Cardiac fibroblast (primary cell): ENCODE measurements at regions not wholly inside any gene's neighbourhood (a gene's known extent, or its start where the extent isn't known, plus 50 kb on each side); places are given as distances from the start of the nearest gene placed in this dataset.
"Not testable (repeated sequence)": the region's sequence is repeated elsewhere in the genome, so short reads cannot be mapped to it uniquely, and the experiment has no call there.

Experiments
- DNase-seq, 2 donors: peaks; one replicate each; pipeline versions ENCODE4 v3.0.0 to v3.0.0-alpha.2; 2010; ENCODE audit warnings: low read depth in 2 of 2
- H3K4me3 ChIP-seq, 2 donors: replicated peaks in 1 of 2; 1 replicate in 1 of 2; 2 replicates in 1 of 2; pipeline ENCODE4 v1.5.1; 2011; ENCODE audit warnings: low read depth in 2 of 2, low read length in 2 of 2, mild to moderate bottlenecking in 2 of 2, moderate library complexity in 1 of 2
- TF ChIP-seq, protein P1 (sequence below): IDR thresholded peaks from one replicate; pipeline ENCODE4 v1.5.1; 2011; ENCODE audit warnings: low read depth, mild to moderate bottlenecking, low read length, inconsistent platforms

DNA sequence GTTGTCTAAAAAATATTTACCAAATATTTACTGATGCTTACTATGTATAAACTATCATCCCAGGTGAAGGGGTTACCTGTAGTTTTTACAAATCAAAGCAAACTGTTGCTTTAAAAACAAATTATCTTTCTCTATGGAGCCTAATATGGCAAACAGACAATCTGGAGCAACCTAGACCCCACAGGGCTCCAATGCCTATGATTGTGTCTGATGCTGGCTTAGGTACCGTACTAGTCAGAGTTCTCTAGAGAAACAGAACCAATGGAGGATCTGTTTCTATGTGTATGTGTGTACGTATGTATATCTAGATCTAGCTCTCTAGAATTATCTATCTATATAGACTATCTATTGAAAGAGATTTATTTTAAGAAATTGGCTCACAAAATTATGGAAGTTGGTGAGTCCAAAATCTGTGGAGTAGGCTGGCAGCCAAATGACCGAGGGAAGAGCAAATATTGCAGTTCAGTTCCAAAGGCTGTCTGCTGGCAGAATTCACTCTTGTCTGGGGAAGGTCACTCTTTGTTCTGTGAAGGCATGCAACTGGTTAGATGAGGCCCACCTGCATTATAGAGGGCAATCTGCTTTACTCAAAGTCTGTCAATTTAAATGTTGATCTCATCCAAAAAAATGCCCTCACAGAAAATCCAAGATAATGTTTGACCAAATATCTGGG is 127.1 kb upstream of the ENPEP start:
- H3K4me3 ChIP-seq: no peak overlapping the region
- TF ChIP-seq, protein P1, sequence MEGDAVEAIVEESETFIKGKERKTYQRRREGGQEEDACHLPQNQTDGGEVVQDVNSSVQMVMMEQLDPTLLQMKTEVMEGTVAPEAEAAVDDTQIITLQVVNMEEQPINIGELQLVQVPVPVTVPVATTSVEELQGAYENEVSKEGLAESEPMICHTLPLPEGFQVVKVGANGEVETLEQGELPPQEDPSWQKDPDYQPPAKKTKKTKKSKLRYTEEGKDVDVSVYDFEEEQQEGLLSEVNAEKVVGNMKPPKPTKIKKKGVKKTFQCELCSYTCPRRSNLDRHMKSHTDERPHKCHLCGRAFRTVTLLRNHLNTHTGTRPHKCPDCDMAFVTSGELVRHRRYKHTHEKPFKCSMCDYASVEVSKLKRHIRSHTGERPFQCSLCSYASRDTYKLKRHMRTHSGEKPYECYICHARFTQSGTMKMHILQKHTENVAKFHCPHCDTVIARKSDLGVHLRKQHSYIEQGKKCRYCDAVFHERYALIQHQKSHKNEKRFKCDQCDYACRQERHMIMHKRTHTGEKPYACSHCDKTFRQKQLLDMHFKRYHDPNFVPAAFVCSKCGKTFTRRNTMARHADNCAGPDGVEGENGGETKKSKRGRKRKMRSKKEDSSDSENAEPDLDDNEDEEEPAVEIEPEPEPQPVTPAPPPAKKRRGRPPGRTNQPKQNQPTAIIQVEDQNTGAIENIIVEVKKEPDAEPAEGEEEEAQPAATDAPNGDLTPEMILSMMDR: no peak
- no peak for DNase-seq

DNA sequence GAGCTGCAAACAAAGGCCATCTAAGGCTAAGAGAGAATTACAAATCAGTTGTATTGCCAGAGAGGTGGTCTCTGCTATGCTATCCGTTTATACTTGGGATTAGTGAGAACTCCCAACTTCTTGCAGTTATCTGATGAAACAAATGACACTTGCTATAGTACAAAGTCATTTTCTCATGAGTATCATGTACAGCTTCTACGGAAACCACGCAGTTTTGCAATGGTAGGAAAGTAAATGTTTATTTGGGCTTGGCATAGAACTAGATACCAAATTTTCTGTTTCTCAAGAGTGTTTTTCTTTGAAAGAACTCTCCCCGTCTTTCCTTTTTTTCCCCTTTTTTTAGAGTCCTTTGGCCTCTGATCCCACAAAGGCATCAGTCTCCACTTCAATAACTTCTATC is 128.2 kb upstream of the ENPEP start:
- TF ChIP-seq, protein P1: no peak
- no peak overlapping the region for H3K4me3 ChIP-seq
- DNase-seq: no peak

DNA sequence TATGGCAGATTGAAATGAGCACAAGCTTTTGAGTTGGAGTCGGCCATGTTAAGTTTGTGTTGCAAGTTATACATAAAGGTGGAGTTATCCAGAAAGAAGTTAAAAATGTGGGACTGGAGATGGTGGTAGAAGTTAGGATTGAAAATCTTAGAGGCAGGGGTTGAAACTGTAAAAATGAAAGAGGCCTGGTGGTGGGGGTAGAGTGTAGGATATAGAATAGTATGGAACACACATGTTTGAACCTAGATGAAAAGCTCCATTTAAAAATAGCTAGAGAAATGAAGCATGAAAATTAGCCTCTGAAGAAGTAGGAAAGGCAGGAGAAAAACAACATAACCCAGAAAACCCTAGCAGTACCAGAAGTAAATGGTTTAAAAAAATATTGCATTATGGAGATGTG is 131.8 kb upstream of the ENPEP start:
- peak; percentile 5 to 38 for DNase-seq
- H3K4me3 ChIP-seq: no peak overlapping the region
- TF ChIP-seq, protein P1: no peak

DNA sequence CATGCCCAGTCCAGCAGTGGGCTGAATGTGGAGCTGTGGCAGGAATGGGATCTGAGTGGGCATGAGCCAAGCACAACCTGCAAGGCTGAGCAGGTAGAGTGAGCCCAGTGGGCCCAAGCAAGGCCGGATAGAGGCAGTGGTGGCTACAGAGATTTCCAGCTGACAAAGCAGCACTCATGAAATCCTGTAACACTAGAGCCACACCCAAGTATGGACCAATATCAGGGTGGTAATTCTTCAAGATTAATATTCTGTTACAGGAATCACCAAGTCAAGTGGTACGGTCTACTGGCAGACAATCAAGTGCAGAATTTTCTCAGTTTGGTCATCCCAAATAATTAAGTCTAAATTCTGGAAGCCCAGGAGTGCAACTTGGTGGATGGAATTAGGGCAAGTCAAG is 132.4 kb upstream of the ENPEP start:
- DNase-seq: no peak
- TF ChIP-seq, protein P1: no peak
- no peak overlapping the region for H3K4me3 ChIP-seq

DNA sequence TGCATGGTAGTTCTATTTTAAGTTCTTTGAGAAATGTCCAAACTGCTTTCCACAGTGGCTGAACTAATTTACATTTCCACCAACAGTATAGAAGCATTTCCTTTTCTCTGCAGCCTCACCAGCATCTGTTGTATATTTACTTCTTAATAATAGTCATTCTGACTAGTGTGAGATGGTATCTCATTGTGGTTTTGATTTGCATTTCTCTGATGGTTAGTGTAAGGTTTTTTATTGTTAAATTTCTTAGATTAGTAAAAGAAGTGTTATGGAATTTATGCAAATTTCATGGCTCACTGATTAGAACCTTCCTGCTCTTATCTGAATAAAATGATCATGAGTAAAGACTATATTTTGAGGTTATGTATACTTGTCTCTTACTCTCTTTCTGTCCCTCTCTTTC is 134.8 kb upstream of the ENPEP start:
- not testable (repeated sequence) for DNase-seq, H3K4me3 ChIP-seq

DNA sequence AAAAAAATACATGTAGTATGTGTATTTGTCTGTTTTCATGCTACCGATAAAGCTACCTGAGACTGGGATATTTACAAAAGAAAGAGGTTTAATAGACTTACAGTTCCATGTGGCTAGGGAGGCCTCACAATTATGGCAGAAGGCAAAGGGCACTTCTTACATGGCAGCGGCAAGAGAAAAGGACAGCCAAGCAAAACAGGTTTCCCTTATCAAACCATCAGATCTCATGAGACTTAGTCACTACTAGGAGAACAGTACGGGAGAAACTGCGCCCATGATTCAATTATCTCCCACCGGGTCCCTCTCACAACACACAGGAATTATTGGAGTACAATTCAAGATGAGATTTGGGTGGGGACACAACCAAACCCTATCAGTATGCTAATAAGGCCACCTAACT is 137.0 kb upstream of the ELOVL6 start:
- no peak for DNase-seq
- TF ChIP-seq, protein P1: no peak
- no peak overlapping the region for H3K4me3 ChIP-seq

DNA sequence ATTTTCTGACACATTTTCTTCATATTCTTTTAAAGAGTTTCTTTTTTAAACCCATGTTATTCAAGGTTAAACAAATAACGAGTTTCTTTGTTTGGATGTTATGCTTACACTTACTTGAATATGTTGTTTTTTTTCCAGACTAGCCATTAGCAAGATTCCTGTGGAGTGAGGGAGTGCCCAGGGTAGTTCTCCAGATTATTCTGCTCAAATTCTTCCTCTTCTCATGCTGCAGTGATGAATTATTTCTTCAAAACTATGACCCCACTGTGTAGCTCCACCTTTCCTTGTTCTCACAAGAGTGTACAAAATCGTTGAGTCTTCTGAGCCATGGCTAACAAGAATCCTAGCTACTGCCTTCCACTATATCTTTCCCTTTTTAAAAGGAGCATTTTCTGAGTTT is 134.1 kb upstream of the ELOVL6 start:
- DNase-seq: no peak
- TF ChIP-seq, protein P1: no peak

DNA sequence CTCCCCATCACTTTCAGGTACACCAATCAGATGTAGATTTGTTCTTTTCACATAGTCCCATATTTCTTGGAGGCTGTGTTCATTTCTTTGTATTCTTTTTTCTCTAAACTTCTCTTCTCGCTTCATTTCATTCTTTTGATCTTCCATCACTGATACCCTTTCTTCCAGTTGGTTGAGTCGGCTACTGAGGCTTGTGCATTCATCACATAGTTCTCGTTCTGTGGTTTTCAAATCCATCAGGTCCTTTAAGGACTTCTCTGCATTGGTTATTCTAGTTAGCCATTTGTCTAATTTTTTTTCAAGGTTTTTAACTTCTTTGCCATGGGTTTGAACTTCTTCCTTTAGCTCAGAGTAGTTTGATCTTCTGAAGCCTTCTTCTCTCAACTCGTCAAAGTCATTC is 128.0 kb upstream of the ELOVL6 start:
- DNase-seq, H3K4me3 ChIP-seq: not testable (repeated sequence)

More for the DNA sequence above, 134.1 kb upstream of the ELOVL6 start:
- H3K4me3 ChIP-seq: no peak overlapping the region
